Mammary epithelial cell (primary cell): ENCODE measurements at regions not wholly inside any gene's neighbourhood (a gene's known extent, or its start where the extent isn't known, plus 50 kb on each side); places are given as distances from the start of the nearest gene placed in this dataset.
"Not testable (repeated sequence)": the region's sequence is repeated elsewhere in the genome, so short reads cannot be mapped to it uniquely, and the experiment has no call there.

Source experiments
- CTCF ChIP-seq, 2 donors: IDR thresholded peaks in 1 of 2; conservative IDR thresholded peaks in 1 of 2; 2 replicates each; pipeline ENCODE4 v1.5.1; 2011 to 2012; ENCODE audit warnings: inconsistent platforms in 2 of 2, low read length in 2 of 2, mild to moderate bottlenecking in 2 of 2, control low read depth in 1 of 2, low read depth in 1 of 2; ENCODE audit not compliant: insufficient read depth in 1 of 2; ENCODE audit errors: extremely low read depth in 1 of 2
- EZH2 ChIP-seq: IDR thresholded peaks from 2 replicates; pipeline ENCODE4 v1.6.1; 2012; ENCODE audit warnings: low read length, inconsistent platforms, borderline replicate concordance

GRCh38 chr2:87414331-87414730, 333.6 kb upstream of the PLGLB2 start:
- TF ChIP-seq CTCF (conservative IDR thresholded peaks at IDR 0.05 in 1 of 2, IDR thresholded peaks at IDR 0.05 in 1 of 2; ENCODE audit: extremely low read depth in 1 of 2, insufficient read depth in 1 of 2, low read depth in 1 of 2, low read length in 2 of 2); EZH2: not testable (repeated sequence)
